ENCODE measurements at regions not wholly inside any gene's neighbourhood (a gene's known extent, or its start where the extent isn't known, plus 50 kb on each side); places are given as distances from the start of the nearest gene placed in this dataset.

GRCh38 chr1:220398238-220398637 lies 126.0 kb upstream of the RAB3GAP2 start:
- TF ChIP-seq DPF2 (IDR thresholded peaks at IDR 0.05) (no peak), POLR2A (conservative IDR thresholded peaks at IDR 0.05) (no peak), ZBTB5 (IDR thresholded peaks at IDR 0.05) (no peak), SMC3 (conservative IDR thresholded peaks at IDR 0.05; ENCODE audit: insufficient read depth, low read depth, low read length) (no peak), USF1 (CRISPR knock-in tag; IDR thresholded peaks at IDR 0.05) (no peak), BHLHE40 (IDR thresholded peaks at IDR 0.05; ENCODE audit: low read length) (no peak), CTCF (IDR thresholded peaks at IDR 0.05 in 2 of 3, conservative IDR thresholded peaks at IDR 0.05 in 1 of 3; ENCODE audit: insufficient read depth in 2 of 3, low read depth in 1 of 3, low read length in 3 of 3) (no peak)

All from K562 (cell line).